NCI-H1436 treated with DMSO at 0.1 percent for 48 hours (cell line): ENCODE measurements at regions not wholly inside any gene's neighbourhood (a gene's known extent, or its start where the extent isn't known, plus 50 kb on each side); places are given as distances from the start of the nearest gene placed in this dataset.

Experiments
- DNase-seq: peaks from one replicate; lab custom pipeline; 2025; lab: John Stamatoyannopoulos, UW

GRCh38 chr2:67917332-67918054 is 145.3 kb downstream of the C1D start:
- no peak for DNase-seq

GRCh38 chr2:67918471-67918870 is 144.3 kb downstream of the C1D start:
- no peak for DNase-seq

GRCh38 chr2:67919490-67919889 is 143.3 kb downstream of the C1D start:
- DNase-seq = no peak

GRCh38 chr2:67922080-67922785 is 140.6 kb downstream of the C1D start:
- peak; percentile 45 for DNase-seq

GRCh38 chr2:67923696-67924095 is 139.1 kb downstream of the C1D start:
- DNase-seq = no peak

DNA sequence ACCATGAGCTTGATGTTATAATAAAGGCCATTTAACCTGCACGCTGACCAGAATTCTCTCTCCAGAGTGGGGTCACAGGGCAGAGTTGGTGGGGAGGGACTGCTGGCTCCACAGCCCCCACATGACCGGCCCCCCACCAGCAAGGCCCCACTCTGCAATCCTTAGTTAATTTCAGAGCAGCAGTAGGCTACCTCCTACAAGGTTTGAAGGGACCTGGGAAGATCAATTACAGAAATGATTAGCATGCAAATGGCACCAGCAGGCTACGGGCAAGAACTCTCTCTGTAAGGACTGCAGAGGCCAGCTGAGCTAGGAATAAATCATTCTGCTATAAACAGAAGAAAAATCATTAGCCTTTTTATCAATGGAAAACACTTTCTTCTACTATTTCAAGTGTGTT is 135.3 kb downstream of the C1D start:
- no peak for DNase-seq

- DNase-seq = no peak
Observed at GRCh38 chr2:67930156-67930555, 132.6 kb downstream of the C1D start.

- DNase-seq = no peak
Observed at GRCh38 chr2:67936969-67937368, 125.8 kb downstream of the C1D start.

- DNase-seq = no peak
Observed at GRCh38 chr2:67938053-67938452, 124.8 kb downstream of the C1D start.

DNA sequence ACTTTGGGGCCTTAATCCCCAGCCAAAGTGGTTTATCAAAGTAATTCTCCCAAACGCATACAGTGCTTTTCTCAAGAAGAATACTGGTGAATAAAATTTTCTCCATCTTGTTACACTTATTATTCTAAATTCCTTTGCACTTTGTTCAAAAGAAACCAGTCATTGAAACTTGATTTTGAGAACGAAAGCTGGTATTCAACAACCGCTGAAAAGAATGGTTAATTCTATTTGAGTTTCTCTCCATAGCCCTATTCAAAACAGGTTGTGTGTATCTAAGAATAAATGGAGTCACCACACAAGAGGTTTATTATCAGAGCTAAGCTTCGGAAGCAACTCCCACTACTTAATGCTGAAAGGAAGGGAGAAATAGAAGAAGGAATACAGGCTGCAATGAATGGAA is 117.7 kb downstream of the C1D start:
- DNase-seq = no peak

GRCh38 chr2:67945940-67946339 is 116.9 kb downstream of the C1D start:
- no peak for DNase-seq

GRCh38 chr2:67948057-67948456 is 114.7 kb downstream of the C1D start:
- DNase-seq = no peak

DNA sequence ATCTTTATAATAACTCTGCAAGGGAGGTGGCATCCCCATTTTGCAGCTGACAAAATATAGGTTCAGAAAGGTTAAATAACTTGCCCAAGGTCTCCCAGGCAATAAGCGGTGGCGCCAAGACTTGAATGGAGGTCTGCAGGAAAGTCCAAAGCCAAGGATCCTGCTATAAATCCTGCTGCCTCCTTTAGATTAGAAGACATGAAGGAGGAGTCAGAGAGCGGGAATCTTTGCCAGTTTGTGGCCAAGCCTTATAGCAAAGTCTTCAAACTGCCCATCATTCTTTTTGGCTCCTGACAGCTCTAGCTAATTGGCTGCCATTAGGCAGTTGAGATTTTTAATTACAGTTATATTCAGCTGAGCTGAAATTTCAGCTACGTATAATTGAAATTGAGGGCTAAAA is 114.3 kb downstream of the C1D start:
- DNase-seq = no peak

DNA sequence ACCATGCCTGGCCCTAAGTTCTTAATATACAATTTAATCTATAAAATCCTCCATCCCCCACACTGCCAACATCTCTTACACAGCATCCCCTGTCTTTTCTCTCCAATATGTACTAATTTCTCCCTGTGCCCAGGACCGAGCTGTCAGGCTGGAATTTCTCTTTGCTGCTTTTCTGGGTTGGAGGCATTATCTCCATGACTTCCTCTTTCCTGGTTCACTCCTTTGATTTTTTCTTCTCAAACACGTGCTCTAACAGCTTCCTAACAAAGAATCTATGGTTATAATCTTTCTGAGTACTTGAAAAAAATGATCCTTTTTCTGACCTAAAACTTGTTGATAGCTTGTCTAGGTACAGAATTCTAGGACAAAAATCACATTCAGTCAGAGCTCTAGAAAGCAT is 112.8 kb downstream of the C1D start:
- no peak for DNase-seq

DNA sequence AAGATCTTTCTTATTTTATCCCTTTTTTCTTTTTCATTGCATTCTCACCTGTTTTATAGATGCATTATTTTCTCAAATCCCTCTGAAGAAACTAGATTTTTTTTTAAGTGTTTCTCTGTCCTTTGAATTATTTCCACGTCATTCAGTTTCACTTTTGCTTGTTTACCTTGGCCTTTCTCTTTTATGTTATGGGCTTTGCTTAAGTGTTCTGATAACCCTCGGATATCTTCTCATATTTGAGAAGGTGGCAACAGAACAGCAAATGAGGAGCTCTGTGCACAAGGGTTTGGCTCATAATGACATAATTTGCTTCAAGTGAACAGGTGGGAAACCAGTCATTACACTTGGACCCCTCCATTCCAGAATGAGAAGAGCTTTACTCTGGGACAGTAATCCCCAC is 111.9 kb downstream of the C1D start:
- peak; percentile 74 for DNase-seq

DNA sequence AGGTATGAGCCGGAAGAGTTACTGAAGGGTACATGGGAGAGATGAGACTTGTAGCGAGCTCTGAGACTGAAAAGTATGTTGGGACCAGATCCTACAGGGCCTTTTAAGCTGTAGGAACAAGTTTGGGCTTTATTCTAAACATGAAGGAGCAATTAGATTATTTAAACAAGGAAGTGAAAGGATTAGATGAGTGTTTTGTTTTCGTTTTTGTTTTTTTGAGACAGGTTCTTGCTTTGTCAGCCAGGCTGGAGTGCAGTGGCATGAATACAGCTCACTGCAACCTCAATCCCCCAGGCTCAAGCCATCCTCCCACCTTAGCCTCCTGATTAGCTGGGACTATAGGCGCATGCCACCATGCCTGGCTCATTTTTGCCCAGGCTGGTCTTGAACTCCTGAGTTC is 110.7 kb downstream of the C1D start:
- DNase-seq = no peak

DNA sequence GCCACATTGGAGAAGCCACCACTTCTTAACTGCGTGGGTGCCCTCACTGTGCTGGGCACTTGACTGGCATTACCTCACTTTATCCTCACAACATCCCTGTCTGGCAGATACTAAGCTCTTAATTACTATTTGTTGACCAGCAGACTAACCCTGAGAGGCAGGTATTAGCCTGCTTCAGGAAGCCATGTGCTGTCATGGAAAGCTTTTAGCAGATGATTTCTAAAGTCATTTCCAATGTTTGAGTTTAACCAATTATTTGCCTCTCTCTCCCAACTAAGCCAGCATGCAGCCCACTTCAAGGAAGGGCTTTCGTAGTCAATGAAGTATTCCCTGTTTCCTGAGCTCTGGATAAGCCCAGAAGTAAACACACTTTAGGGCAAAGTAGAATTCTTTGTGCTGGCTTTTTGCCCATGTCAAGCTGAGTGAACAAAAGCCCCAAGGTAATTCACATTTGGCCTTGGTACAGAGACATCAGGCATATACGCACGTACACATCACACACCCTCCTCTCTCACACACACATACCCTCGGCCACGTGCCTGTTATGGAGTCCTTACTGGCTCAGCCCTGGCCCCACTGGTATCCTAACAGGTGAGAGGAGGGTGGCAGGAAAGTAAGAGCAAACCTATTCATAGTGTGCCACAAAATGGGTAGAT is 108.6 kb downstream of the C1D start:
- peak; percentile 96 for DNase-seq

GRCh38 chr2:67955748-67956603 is 106.8 kb downstream of the C1D start:
- no peak for DNase-seq

- DNase-seq = no peak
Observed at GRCh38 chr2:67965246-67965645, 97.6 kb downstream of the C1D start.

GRCh38 chr2:67970071-67970470 is 92.7 kb downstream of the C1D start:
- DNase-seq = no peak

DNA sequence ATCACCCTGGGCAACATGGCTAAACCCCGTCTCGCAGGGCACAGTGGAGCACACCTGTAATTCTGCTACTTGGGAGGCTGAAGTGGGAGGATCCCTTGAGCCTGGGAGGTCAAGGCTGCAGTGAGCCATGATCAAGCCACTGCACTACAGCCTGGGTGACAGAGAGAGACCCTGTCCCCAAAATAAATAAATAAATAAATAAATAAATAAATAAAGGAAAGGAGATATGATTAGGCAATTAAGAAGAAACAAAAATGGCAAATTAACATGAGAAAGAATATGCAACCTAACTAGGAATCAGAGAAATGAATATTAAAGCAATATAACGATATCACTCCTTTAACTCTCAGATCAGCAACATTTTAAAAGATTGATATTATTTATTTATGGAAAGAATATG is 92.3 kb downstream of the C1D start:
- DNase-seq = no peak
